ENCODE measurements at regions not wholly inside any gene's neighbourhood (a gene's known extent, or its start where the extent isn't known, plus 50 kb on each side); places are given as distances from the start of the nearest gene placed in this dataset.

GRCh38 chr2:142259356-142259755 is 128.5 kb upstream of the LRP1B start:
- no peak for TF ChIP-seq CTCF (conservative IDR thresholded peaks at IDR 0.05; ENCODE audit: low read depth, low read length)
- TF ChIP-seq EZH2 (IDR thresholded peaks at IDR 0.05; ENCODE audit: borderline replicate concordance, low read depth, low read length, poor library complexity, severe bottlenecking), result no peak
